Kidney (tissue), 13 donors: ENCODE measurements at regions not wholly inside any gene's neighbourhood (a gene's known extent, or its start where the extent isn't known, plus 50 kb on each side); places are given as distances from the start of the nearest gene placed in this dataset.

Source experiments
- DNase-seq, 5 donors: peaks; one replicate each; pipeline ENCODE4 v3.0.0-alpha.2; 2013 to 2020
- FAIRE-seq: peaks from 2 replicates; lab custom pipeline; 2012; peaks lifted over from hg19 to GRCh38; lab: Jason Lieb, UNC
- H3K27ac ChIP-seq, 2 donors: one replicate each; pipeline ENCODE4 v1.7.0; 2013; ENCODE audit warnings: low read depth in 2 of 2, low read length in 2 of 2, inconsistent platforms in 1 of 2
- H3K27me3 ChIP-seq: one replicate; pipeline ENCODE4 v1.7.1; 2013; ENCODE audit warnings: low read length, inconsistent platforms; ENCODE audit not compliant: control insufficient read depth, insufficient read depth
- H3K36me3 ChIP-seq, 3 donors: one replicate each; pipeline versions ENCODE4 v1.7.0 to v1.7.1; 2013; ENCODE audit warnings: low read length in 3 of 3, control low read depth in 1 of 3, inconsistent platforms in 1 of 3; ENCODE audit not compliant: insufficient read depth in 3 of 3, control insufficient read depth in 2 of 3
- H3K4me1 ChIP-seq, 3 donors: one replicate each; pipeline versions ENCODE4 v1.7.0 to v1.7.1; 2013; ENCODE audit warnings: low read length in 3 of 3, inconsistent platforms in 1 of 3, low read depth in 1 of 3; ENCODE audit not compliant: control insufficient read depth in 2 of 3, insufficient read depth in 2 of 3
- H3K4me3 ChIP-seq, 3 donors: one replicate each; pipeline versions ENCODE4 v1.7.0 to v1.8.1; 2013; ENCODE audit warnings: low read length in 3 of 3, control low read depth in 1 of 3, inconsistent platforms in 1 of 3
- H3K9ac ChIP-seq, 3 donors: one replicate each; pipeline versions ENCODE4 v1.7.0 to v1.7.1; 2013; ENCODE audit warnings: low read length in 3 of 3, control low read depth in 1 of 3, inconsistent platforms in 1 of 3
- H3K9me3 ChIP-seq, 3 donors: one replicate each; pipeline versions ENCODE4 v1.7.0 to v1.7.1; 2013; ENCODE audit warnings: low read length in 3 of 3, control low read depth in 1 of 3, inconsistent platforms in 1 of 3; ENCODE audit not compliant: control insufficient read depth in 2 of 3, insufficient read depth in 1 of 3
- CTCF ChIP-seq: IDR thresholded peaks from 3 replicates; pipeline ENCODE4 v1.5.1; 2012; ENCODE audit warnings: mild to moderate bottlenecking, moderate library complexity, borderline replicate concordance; ENCODE audit not compliant: insufficient read depth; ENCODE audit errors: extremely low read depth
- intact Hi-C: fragments of 100-400 bp; cut with DNase I; formaldehyde crosslinking; loops from one replicate; pipeline ENCODE4 v1.11.1; 2022
- donor health status: control.
- donor health status: control.
- donor health status: control.
- donor health status: control.
- donor health status: control.
- donor health status: DM: yes; HTN: yes; CAD: no.
- donor health status: Normal renal cell carcinoma (clear cell type).

- DNase-seq (no peak), FAIRE-seq (no peak)
- no peak overlapping the region for H3K4me3 ChIP-seq
- no peaks in the 10 kb centered on the region for H3K4me1 ChIP-seq
- H3K27ac ChIP-seq = no peak overlapping the region
- intact Hi-C loops = no loop called here
- no peak for TF ChIP-seq CTCF
- H3K9ac ChIP-seq = no peak overlapping the region
- H3K9me3 ChIP-seq = no peaks in the 10 kb centered on the region
- H3K36me3 ChIP-seq = no peaks in the 10 kb centered on the region
- no peaks in the 10 kb centered on the region for H3K27me3 ChIP-seq
Measured at GRCh38 chr13:47112205-47112902, 215.5 kb upstream of the HTR2A start.

- Histone ChIP-seq H3K4me3 (no peak overlapping the region), H3K9me3 (no peaks in the 10 kb centered on the region), H3K4me1 (no peaks in the 10 kb centered on the region), H3K9ac (no peak overlapping the region), H3K27me3 (no peaks in the 10 kb centered on the region), H3K36me3 (no peaks in the 10 kb centered on the region), H3K27ac (no peak overlapping the region)
- DNase-seq (no peak), FAIRE-seq (no peak)
- intact Hi-C loops = no loop called here
- TF ChIP-seq CTCF = no peak
Measured at GRCh38 chr13:47111499-47111898, 214.6 kb upstream of the HTR2A start.

- no peak overlapping the region for H3K4me3 ChIP-seq
- TF ChIP-seq CTCF = no peak
- FAIRE-seq (no peak), DNase-seq (no peak)
- H3K4me1 ChIP-seq = no peaks in the 10 kb centered on the region
- H3K27me3 ChIP-seq = no peaks in the 10 kb centered on the region
- H3K9me3 ChIP-seq = no peaks in the 10 kb centered on the region
- no peaks in the 10 kb centered on the region for H3K36me3 ChIP-seq
- intact Hi-C loops = no loop called here
- H3K27ac ChIP-seq = no peak overlapping the region
- no peak overlapping the region for H3K9ac ChIP-seq
Measured at GRCh38 chr13:47110833-47111240, 214.0 kb upstream of the HTR2A start.

- no peaks in the 10 kb centered on the region for H3K36me3 ChIP-seq
- no peak overlapping the region for H3K27ac ChIP-seq
- H3K4me1 ChIP-seq = no peaks in the 10 kb centered on the region
- intact Hi-C loops = no loop called here
- H3K9ac ChIP-seq = no peak overlapping the region
- no peak for TF ChIP-seq CTCF
- no peak overlapping the region for H3K4me3 ChIP-seq
- no peaks in the 10 kb centered on the region for H3K9me3 ChIP-seq
- no peaks in the 10 kb centered on the region for H3K27me3 ChIP-seq
- DNase-seq (no peak), FAIRE-seq (no peak)
Measured at GRCh38 chr13:47110141-47110540, 213.3 kb upstream of the HTR2A start.
